RPMI8226 (cell line): ENCODE measurements at regions not wholly inside any gene's neighbourhood (a gene's known extent, or its start where the extent isn't known, plus 50 kb on each side); places are given as distances from the start of the nearest gene placed in this dataset.
"Not testable (repeated sequence)": the region's sequence is repeated elsewhere in the genome, so short reads cannot be mapped to it uniquely, and the experiment has no call there.

Experiments
- DNase-seq: peaks from one replicate; pipeline ENCODE4 v3.0.0-alpha.2; 2015

GRCh38 chr13:107808389-107808788 is 406.9 kb downstream of the LIG4 start:
- DNase-seq: no peak

- DNase-seq: no peak
Measured at GRCh38 chr13:107807306-107808073, 407.8 kb downstream of the LIG4 start.

- DNase-seq: no peak
Measured at GRCh38 chr13:107806726-107807125, 408.6 kb downstream of the LIG4 start.

- DNase-seq: no peak
Measured at GRCh38 chr13:107803822-107804495, 411.4 kb downstream of the LIG4 start.

- no peak for DNase-seq
Measured at GRCh38 chr13:107801621-107802020, 413.7 kb downstream of the LIG4 start.

- no peak for DNase-seq
Measured at GRCh38 chr13:107799001-107799400, 416.3 kb downstream of the LIG4 start.

- no peak for DNase-seq
Measured at GRCh38 chr13:107790397-107790796, 424.9 kb downstream of the LIG4 start.

GRCh38 chr13:107788464-107789165 is 426.7 kb downstream of the LIG4 start:
- DNase-seq: no peak

GRCh38 chr13:107782646-107783045 is 432.7 kb downstream of the LIG4 start:
- DNase-seq: not testable (repeated sequence)

- DNase-seq: no peak
Measured at GRCh38 chr13:107778094-107778493, 437.2 kb downstream of the LIG4 start.

GRCh38 chr13:107770541-107770940 is 444.8 kb downstream of the LIG4 start:
- no peak for DNase-seq

GRCh38 chr13:107767119-107767518 is 448.2 kb downstream of the LIG4 start:
- DNase-seq: no peak

GRCh38 chr13:107765724-107766401 is 449.5 kb downstream of the LIG4 start:
- DNase-seq: no peak

GRCh38 chr13:107764046-107764445 is 451.3 kb downstream of the LIG4 start:
- no peak for DNase-seq

- no peak for DNase-seq
Measured at GRCh38 chr13:107753748-107754147, 461.6 kb downstream of the LIG4 start.

- DNase-seq: no peak
Measured at GRCh38 chr13:107753291-107753690, 462.0 kb downstream of the LIG4 start.

- DNase-seq: no peak
Measured at GRCh38 chr13:107743983-107744382, 471.4 kb downstream of the LIG4 start.

- DNase-seq: no peak
Measured at GRCh38 chr13:107743526-107743925, 471.8 kb downstream of the LIG4 start.

- no peak for DNase-seq
Measured at GRCh38 chr13:107743100-107743499, 472.2 kb downstream of the LIG4 start.

GRCh38 chr13:107742544-107742943 is 472.8 kb downstream of the LIG4 start:
- DNase-seq: no peak

- DNase-seq: no peak
Measured at GRCh38 chr13:107738004-107738403, 477.3 kb downstream of the LIG4 start.

GRCh38 chr13:107736731-107737130 is 478.6 kb downstream of the LIG4 start:
- no peak for DNase-seq

GRCh38 chr13:107736170-107736569 is 479.2 kb downstream of the LIG4 start:
- DNase-seq: no peak
